Panc1 (cell line): ENCODE measurements at regions not wholly inside any gene's neighbourhood (a gene's known extent, or its start where the extent isn't known, plus 50 kb on each side); places are given as distances from the start of the nearest gene placed in this dataset.

Experiments
- POLR2AphosphoS5 ChIP-seq: IDR thresholded peaks from 2 replicates; pipeline ENCODE4 v1.6.1; 2012; ENCODE audit warnings: mild to moderate bottlenecking, low read depth, low read length, moderate library complexity
- TCF7L2 ChIP-seq: IDR thresholded peaks from 2 replicates; pipeline ENCODE4 v1.6.1; 2011; ENCODE audit warnings: mild to moderate bottlenecking, low read depth, low read length, inconsistent platforms
- TF ChIP-seq, protein P1 (sequence below), 2 experiments: IDR thresholded peaks; 2 replicates each; pipeline ENCODE4 v1.6.1; 2011 to 2012; ENCODE audit warnings: low read depth in 2 of 2, control low read depth in 1 of 2, low read length in 1 of 2, mild to moderate bottlenecking in 1 of 2, moderate library complexity in 1 of 2; ENCODE audit not compliant: insufficient read depth in 1 of 2
- TF ChIP-seq, protein P2 (sequence below): fragments of 450-650 bp; IDR thresholded peaks from 2 replicates; pipeline ENCODE4 v1.5.1; 2017; ENCODE audit warnings: mild to moderate bottlenecking

DNA sequence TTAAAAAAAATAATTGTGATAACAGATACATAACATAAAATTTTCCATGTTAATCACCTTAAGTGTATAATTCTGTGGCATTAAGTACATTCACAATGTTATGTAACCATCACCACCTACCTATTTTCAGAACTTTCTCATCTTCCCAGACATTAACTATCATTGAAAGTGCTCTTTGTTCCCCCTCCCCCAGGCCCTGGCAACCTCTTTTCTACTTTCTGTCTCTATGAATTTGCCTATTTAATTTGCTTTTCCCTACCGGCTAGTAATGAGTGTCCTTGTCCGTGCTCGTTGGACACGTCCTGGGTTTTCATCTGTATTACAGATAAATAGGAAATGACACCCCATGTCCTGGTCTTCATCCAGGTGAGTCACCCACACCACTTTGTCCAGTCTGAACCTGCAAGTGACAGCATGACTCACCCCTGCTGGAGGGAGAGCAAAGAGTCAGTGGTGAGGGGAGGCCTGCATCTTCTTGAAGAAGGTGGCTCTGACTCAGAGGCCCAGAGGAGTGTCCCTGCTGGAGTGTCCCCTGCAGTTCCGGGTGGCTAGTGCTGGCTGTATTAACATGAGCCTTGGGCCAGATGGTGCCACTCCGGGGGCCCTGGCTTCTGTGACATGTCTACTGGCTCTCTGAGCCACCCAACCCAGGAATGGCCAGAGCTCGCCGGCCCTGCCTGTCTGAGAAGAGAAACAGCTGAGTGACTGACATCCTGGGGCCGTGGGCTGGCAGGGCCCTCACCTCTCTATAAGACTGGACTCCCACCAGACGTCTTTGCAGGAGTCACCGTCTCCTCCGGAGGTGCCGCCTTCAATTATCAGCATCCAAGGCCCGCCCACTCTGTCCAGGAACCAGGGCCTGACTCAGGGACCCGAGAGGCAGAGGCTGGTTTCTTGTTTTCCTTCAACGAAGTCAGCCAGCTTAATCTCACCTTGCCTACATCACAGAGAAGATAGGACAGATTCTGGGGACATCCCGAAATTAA lies 503.2 kb upstream of the MKI67 start:
- TF ChIP-seq, protein P1, sequence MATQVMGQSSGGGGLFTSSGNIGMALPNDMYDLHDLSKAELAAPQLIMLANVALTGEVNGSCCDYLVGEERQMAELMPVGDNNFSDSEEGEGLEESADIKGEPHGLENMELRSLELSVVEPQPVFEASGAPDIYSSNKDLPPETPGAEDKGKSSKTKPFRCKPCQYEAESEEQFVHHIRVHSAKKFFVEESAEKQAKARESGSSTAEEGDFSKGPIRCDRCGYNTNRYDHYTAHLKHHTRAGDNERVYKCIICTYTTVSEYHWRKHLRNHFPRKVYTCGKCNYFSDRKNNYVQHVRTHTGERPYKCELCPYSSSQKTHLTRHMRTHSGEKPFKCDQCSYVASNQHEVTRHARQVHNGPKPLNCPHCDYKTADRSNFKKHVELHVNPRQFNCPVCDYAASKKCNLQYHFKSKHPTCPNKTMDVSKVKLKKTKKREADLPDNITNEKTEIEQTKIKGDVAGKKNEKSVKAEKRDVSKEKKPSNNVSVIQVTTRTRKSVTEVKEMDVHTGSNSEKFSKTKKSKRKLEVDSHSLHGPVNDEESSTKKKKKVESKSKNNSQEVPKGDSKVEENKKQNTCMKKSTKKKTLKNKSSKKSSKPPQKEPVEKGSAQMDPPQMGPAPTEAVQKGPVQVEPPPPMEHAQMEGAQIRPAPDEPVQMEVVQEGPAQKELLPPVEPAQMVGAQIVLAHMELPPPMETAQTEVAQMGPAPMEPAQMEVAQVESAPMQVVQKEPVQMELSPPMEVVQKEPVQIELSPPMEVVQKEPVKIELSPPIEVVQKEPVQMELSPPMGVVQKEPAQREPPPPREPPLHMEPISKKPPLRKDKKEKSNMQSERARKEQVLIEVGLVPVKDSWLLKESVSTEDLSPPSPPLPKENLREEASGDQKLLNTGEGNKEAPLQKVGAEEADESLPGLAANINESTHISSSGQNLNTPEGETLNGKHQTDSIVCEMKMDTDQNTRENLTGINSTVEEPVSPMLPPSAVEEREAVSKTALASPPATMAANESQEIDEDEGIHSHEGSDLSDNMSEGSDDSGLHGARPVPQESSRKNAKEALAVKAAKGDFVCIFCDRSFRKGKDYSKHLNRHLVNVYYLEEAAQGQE (IDR thresholded peaks at IDR 0.05; ENCODE audit: insufficient read depth in 1 of 2, low read depth in 2 of 2, low read length in 1 of 2): no peak
- TF ChIP-seq, protein P2, sequence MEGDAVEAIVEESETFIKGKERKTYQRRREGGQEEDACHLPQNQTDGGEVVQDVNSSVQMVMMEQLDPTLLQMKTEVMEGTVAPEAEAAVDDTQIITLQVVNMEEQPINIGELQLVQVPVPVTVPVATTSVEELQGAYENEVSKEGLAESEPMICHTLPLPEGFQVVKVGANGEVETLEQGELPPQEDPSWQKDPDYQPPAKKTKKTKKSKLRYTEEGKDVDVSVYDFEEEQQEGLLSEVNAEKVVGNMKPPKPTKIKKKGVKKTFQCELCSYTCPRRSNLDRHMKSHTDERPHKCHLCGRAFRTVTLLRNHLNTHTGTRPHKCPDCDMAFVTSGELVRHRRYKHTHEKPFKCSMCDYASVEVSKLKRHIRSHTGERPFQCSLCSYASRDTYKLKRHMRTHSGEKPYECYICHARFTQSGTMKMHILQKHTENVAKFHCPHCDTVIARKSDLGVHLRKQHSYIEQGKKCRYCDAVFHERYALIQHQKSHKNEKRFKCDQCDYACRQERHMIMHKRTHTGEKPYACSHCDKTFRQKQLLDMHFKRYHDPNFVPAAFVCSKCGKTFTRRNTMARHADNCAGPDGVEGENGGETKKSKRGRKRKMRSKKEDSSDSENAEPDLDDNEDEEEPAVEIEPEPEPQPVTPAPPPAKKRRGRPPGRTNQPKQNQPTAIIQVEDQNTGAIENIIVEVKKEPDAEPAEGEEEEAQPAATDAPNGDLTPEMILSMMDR: no peak
- TF ChIP-seq TCF7L2 (no peak), POLR2AphosphoS5 (no peak)
